ENCODE measurements at regions not wholly inside any gene's neighbourhood (a gene's known extent, or its start where the extent isn't known, plus 50 kb on each side); places are given as distances from the start of the nearest gene placed in this dataset.

DNA sequence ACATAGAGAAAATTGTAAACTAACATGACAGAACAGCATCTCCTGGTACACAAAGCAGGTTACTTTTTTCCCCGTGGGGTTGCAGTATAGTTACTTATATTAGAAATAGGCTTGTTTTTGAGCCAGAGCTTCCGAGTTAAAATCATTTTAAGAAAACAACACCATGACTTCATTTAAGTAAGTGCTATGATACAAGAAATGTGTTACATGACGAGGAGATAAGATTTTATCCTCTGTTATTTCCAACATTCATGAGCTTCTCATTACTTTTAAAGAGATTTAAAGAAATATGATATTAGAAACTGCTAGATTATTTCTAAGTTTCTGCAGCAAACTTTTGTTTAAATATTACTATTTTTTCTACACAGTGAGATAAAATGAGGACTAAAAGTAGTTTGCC lies 968.7 kb downstream of the GATA3 start:
- TF ChIP-seq, protein P1, sequence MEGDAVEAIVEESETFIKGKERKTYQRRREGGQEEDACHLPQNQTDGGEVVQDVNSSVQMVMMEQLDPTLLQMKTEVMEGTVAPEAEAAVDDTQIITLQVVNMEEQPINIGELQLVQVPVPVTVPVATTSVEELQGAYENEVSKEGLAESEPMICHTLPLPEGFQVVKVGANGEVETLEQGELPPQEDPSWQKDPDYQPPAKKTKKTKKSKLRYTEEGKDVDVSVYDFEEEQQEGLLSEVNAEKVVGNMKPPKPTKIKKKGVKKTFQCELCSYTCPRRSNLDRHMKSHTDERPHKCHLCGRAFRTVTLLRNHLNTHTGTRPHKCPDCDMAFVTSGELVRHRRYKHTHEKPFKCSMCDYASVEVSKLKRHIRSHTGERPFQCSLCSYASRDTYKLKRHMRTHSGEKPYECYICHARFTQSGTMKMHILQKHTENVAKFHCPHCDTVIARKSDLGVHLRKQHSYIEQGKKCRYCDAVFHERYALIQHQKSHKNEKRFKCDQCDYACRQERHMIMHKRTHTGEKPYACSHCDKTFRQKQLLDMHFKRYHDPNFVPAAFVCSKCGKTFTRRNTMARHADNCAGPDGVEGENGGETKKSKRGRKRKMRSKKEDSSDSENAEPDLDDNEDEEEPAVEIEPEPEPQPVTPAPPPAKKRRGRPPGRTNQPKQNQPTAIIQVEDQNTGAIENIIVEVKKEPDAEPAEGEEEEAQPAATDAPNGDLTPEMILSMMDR (IDR thresholded peaks at IDR 0.05; ENCODE audit: insufficient read depth, low read length, poor library complexity, severe bottlenecking), result no peak
- TF ChIP-seq EZH2phosphoT487 (conservative IDR thresholded peaks at IDR 0.05; ENCODE audit: low read length), result no peak
